Endodermal cell (in vitro differentiated cells): ENCODE measurements at regions not wholly inside any gene's neighbourhood (a gene's known extent, or its start where the extent isn't known, plus 50 kb on each side); places are given as distances from the start of the nearest gene placed in this dataset.

ENCODE experiments used
- DNase-seq: peaks from one replicate; pipeline ENCODE4 v3.0.0-alpha.2; 2017
- H3K27ac ChIP-seq: 2 replicates; pipeline ENCODE4 v1.5.1; 2013; ENCODE audit warnings: mild to moderate bottlenecking, low read depth, low read length, moderate library complexity
- H3K27me3 ChIP-seq: 2 replicates; pipeline ENCODE4 v1.6.1; 2013; ENCODE audit warnings: mild to moderate bottlenecking, low read length, moderate library complexity; ENCODE audit not compliant: insufficient read depth, control insufficient read depth, poor library complexity, severe bottlenecking
- H3K36me3 ChIP-seq: 2 replicates; pipeline ENCODE4 v1.7.0; 2013; ENCODE audit warnings: mild to moderate bottlenecking, low read length, moderate library complexity; ENCODE audit not compliant: control insufficient read depth, insufficient read depth
- H3K4me1 ChIP-seq: one replicate; pipeline ENCODE4 v1.7.0; 2013; ENCODE audit warnings: low read length; ENCODE audit not compliant: control insufficient read depth, insufficient read depth
- H3K4me3 ChIP-seq: 2 replicates; pipeline ENCODE4 v1.5.1; 2013; ENCODE audit warnings: mild to moderate bottlenecking, low read length, moderate library complexity
- H3K9ac ChIP-seq: 2 replicates; pipeline ENCODE4 v1.6.1; 2013; ENCODE audit warnings: mild to moderate bottlenecking, low read length, moderate library complexity; ENCODE audit not compliant: poor library complexity, severe bottlenecking; ENCODE audit errors: extremely low read depth
- H3K9me3 ChIP-seq: 2 replicates; pipeline ENCODE4 v1.6.1; 2013; ENCODE audit warnings: mild to moderate bottlenecking, low read length, moderate library complexity; ENCODE audit not compliant: control insufficient read depth
- H3K27ac Mint-ChIP-seq: 2 replicates; pipeline ENCODE4 v1.8.0; 2020; ENCODE audit warnings: mixed read lengths
- H3K27me3 Mint-ChIP-seq: 2 replicates; pipeline ENCODE4 v1.8.0; 2021; ENCODE audit warnings: mild to moderate bottlenecking, mixed read lengths; ENCODE audit not compliant: insufficient read depth
- H3K36me3 Mint-ChIP-seq: 2 replicates; pipeline ENCODE4 v1.8.0; 2020; ENCODE audit warnings: low read depth, mixed read lengths
- H3K4me1 Mint-ChIP-seq: 2 replicates; pipeline ENCODE4 v1.8.0; 2020; ENCODE audit warnings: mixed read lengths
- H3K4me3 Mint-ChIP-seq: 2 replicates; pipeline ENCODE4 v1.8.0; 2020; ENCODE audit warnings: mild to moderate bottlenecking, moderate library complexity, mixed read lengths
- H3K9me3 Mint-ChIP-seq: 2 replicates; pipeline ENCODE4 v1.8.0; 2020; ENCODE audit warnings: mild to moderate bottlenecking, mixed read lengths
- WGBS, 2 experiments: methylation state at CpG; one replicate each; pipeline versions ENCODE4 v1.1.5 to v1.1.7; 2013; ENCODE audit warnings: missing lambda C conversion rate in 2 of 2, mixed read lengths in 1 of 2; ENCODE audit not compliant: insufficient coverage in 1 of 2, insufficient read length in 1 of 2; 5-methylcytosine and 5-hydroxymethylcytosine counted together
- TF ChIP-seq, protein P1 (sequence below): fragments of 200-600 bp; sonication (generic); conservative IDR thresholded peaks from 2 replicates; pipeline ENCODE4 v1.5.0; 2021; ENCODE audit warnings: antibody characterized with exemption, mild to moderate bottlenecking

DNA sequence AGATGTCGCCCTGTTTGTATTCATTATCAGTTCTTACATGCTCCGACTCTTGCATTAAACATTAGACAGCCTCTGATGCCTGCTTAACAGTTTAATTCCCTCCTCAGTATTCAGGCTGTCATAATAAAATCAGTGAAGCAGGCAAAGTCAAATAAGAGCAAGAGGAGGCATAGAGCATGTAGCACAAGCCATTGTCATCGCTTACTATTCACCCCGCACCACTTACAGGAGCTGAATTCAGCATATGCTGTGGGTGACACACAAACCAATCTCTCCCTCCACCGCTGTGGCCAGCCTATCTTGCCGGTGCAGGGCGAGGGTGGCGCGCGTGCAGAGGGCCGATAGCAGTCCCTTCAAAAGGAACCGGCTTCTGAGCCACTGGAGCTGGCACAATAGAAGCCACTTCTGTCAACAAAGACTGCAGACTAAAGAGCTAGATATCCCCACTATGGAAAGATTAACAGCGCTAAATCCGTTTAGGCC is 433.2 kb upstream of the MGMT start:
- H3K9me3 ChIP-seq = no peaks in the 10 kb centered on the region
- H3K4me1 Mint-ChIP-seq = peaks cover 30% of the 10 kb centered on the region
- no peaks in the 10 kb centered on the region for H3K9me3 Mint-ChIP-seq
- H3K9ac ChIP-seq = no peak overlapping the region
- no peak overlapping the region for H3K4me3 Mint-ChIP-seq
- peak; percentile 55 for DNase-seq
- H3K27ac ChIP-seq = peak overlapping the region; percentile 25
- H3K27me3 ChIP-seq = peaks cover 22% of the 10 kb centered on the region
- H3K36me3 ChIP-seq = no peaks in the 10 kb centered on the region
- H3K36me3 Mint-ChIP-seq = no peaks in the 10 kb centered on the region
- WGBS, 2 experiments = 83 to 84% methylated on average over 11 to 14 of the region's 14 CpGs
- no peak overlapping the region for H3K27ac Mint-ChIP-seq
- peaks cover 53% of the 10 kb centered on the region for H3K27me3 Mint-ChIP-seq
- TF ChIP-seq, protein P1, sequence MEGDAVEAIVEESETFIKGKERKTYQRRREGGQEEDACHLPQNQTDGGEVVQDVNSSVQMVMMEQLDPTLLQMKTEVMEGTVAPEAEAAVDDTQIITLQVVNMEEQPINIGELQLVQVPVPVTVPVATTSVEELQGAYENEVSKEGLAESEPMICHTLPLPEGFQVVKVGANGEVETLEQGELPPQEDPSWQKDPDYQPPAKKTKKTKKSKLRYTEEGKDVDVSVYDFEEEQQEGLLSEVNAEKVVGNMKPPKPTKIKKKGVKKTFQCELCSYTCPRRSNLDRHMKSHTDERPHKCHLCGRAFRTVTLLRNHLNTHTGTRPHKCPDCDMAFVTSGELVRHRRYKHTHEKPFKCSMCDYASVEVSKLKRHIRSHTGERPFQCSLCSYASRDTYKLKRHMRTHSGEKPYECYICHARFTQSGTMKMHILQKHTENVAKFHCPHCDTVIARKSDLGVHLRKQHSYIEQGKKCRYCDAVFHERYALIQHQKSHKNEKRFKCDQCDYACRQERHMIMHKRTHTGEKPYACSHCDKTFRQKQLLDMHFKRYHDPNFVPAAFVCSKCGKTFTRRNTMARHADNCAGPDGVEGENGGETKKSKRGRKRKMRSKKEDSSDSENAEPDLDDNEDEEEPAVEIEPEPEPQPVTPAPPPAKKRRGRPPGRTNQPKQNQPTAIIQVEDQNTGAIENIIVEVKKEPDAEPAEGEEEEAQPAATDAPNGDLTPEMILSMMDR = no peak
- peaks cover 2% of the 10 kb centered on the region for H3K4me1 ChIP-seq
- H3K4me3 ChIP-seq = no peak overlapping the region

DNA sequence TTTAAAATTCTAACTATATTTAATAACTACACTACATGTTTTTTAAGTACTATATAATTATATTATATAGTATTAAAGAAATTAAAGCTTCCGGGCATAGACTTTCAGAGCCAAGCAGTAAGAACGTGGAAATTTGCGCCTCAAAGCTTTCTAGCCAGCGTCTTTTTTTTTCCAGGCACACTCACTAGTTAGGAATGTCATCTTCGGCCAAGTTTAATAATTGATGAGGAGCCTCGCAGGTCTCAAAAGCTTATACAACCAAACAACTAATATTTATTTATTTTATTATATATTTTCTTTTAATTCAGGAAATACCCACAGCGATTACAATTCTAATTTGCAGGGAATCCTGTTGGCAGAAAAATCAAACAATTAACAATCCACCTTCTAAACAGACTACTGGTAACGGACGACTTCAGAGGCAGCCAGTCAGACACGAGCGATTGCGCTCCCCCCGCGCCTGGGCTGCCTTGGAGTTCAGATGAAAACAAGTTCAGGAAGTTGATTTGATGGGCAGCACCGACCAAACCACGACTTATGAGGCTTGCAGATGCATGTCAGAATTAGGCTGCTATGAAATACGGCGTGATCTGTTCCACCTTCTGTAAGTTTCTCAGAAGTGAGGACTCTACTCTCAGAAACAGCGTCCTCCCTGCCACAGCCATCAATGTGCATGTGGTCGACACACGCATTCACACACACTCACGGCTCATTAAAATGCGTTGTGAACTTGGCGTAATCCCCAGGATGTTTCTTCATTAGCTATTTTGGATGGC is 431.8 kb upstream of the MGMT start:
- Histone ChIP-seq H3K4me3 (no peak overlapping the region), H3K27me3 (peaks cover 22% of the 10 kb centered on the region), H3K4me1 (peaks cover 2% of the 10 kb centered on the region), H3K9ac (no peak overlapping the region), H3K36me3 (no peaks in the 10 kb centered on the region), H3K27ac (no peak overlapping the region), H3K9me3 (no peaks in the 10 kb centered on the region)
- 91 to 93% methylated on average over 21 to 22 of the region's 24 CpGs for WGBS, 2 experiments
- no peak for DNase-seq
- Mint-ChIP-seq H3K27me3 (peaks cover 50% of the 10 kb centered on the region), H3K4me3 (no peak overlapping the region), H3K9me3 (no peaks in the 10 kb centered on the region), H3K27ac (no peak overlapping the region), H3K4me1 (peaks cover 25% of the 10 kb centered on the region), H3K36me3 (no peaks in the 10 kb centered on the region)
- TF ChIP-seq, protein P1 = no peak

DNA sequence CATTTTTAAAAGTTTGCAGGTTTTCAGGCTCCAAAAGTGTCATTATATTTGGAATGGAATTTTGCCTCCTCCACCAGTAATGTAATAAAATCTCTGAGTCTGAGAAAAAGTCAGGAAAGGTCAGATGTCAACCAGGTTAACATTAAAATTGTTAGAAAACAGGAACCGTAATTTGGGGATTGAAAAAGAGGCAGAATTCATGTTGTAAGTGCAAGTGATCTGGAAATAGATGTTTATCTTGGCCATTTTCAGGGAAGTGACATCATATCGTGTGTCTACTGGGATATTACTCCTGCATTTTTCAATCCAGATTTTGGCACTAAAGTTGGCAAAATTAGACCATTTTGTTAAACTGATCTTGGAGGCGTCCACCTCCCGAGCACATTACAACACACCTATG is 428.5 kb upstream of the MGMT start:
- peaks cover 24% of the 10 kb centered on the region for H3K27me3 Mint-ChIP-seq
- WGBS, 2 experiments = no CpG with 5 or more reads among the region's 4 CpGs
- Histone ChIP-seq H3K4me3 (no peak overlapping the region), H3K27ac (no peak overlapping the region), H3K4me1 (peaks cover 2% of the 10 kb centered on the region), H3K9me3 (no peaks in the 10 kb centered on the region), H3K9ac (no peak overlapping the region), H3K27me3 (peaks cover 9% of the 10 kb centered on the region), H3K36me3 (no peaks in the 10 kb centered on the region)
- no peak overlapping the region for H3K27ac Mint-ChIP-seq
- no peaks in the 10 kb centered on the region for H3K9me3 Mint-ChIP-seq
- no peak for DNase-seq
- peaks cover 14% of the 10 kb centered on the region for H3K4me1 Mint-ChIP-seq
- no peaks in the 10 kb centered on the region for H3K36me3 Mint-ChIP-seq
- TF ChIP-seq, protein P1 = no peak
- no peak overlapping the region for H3K4me3 Mint-ChIP-seq
